ENCODE measurements at regions not wholly inside any gene's neighbourhood (a gene's known extent, or its start where the extent isn't known, plus 50 kb on each side); places are given as distances from the start of the nearest gene placed in this dataset.

- no peak overlapping the region for H3K4me3 ChIP-seq (ENCODE audit: low read length, poor library complexity, severe bottlenecking)
- no peaks in the 10 kb centered on the region for H3K4me1 ChIP-seq (ENCODE audit: insufficient read depth, low read length, poor library complexity, severe bottlenecking)
- H3K36me3 ChIP-seq (ENCODE audit: insufficient read depth, low read length): no peaks in the 10 kb centered on the region
- H3F3A ChIP-seq (ENCODE audit: low read depth): no peaks in the 10 kb centered on the region
- H4K20me1 ChIP-seq (ENCODE audit: insufficient read depth, low read length, poor library complexity, severe bottlenecking): no peaks in the 10 kb centered on the region
- H2AFZ ChIP-seq (ENCODE audit: low read length): no peak overlapping the region
- H3K4me2 ChIP-seq (ENCODE audit: low read depth, low read length, poor library complexity, severe bottlenecking): no peak overlapping the region
- H3K9me3 ChIP-seq (ENCODE audit: insufficient read depth, low read depth, low read length): no peaks in the 10 kb centered on the region
- TF ChIP-seq EZH2phosphoT487 (IDR thresholded peaks at IDR 0.05; ENCODE audit: borderline replicate concordance): no peak
- TF ChIP-seq, protein P1, sequence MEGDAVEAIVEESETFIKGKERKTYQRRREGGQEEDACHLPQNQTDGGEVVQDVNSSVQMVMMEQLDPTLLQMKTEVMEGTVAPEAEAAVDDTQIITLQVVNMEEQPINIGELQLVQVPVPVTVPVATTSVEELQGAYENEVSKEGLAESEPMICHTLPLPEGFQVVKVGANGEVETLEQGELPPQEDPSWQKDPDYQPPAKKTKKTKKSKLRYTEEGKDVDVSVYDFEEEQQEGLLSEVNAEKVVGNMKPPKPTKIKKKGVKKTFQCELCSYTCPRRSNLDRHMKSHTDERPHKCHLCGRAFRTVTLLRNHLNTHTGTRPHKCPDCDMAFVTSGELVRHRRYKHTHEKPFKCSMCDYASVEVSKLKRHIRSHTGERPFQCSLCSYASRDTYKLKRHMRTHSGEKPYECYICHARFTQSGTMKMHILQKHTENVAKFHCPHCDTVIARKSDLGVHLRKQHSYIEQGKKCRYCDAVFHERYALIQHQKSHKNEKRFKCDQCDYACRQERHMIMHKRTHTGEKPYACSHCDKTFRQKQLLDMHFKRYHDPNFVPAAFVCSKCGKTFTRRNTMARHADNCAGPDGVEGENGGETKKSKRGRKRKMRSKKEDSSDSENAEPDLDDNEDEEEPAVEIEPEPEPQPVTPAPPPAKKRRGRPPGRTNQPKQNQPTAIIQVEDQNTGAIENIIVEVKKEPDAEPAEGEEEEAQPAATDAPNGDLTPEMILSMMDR (conservative IDR thresholded peaks at IDR 0.05; ENCODE audit: low read length): no peak
- no peak overlapping the region for H3K9ac ChIP-seq (ENCODE audit: low read depth, low read length, poor library complexity, severe bottlenecking)
- H3K9me2 ChIP-seq (replicated peaks; ENCODE audit: low read depth, low read length): no peaks in the 10 kb centered on the region
- no peaks in the 10 kb centered on the region for H3K79me2 ChIP-seq (ENCODE audit: insufficient read depth, low read length)
- no peaks in the 10 kb centered on the region for H3K27me3 ChIP-seq (ENCODE audit: insufficient read depth, low read length, poor library complexity, severe bottlenecking)
Observed at GRCh38 chr5:3508395-3508794, 87.2 kb upstream of the IRX1 start.

DNA sequence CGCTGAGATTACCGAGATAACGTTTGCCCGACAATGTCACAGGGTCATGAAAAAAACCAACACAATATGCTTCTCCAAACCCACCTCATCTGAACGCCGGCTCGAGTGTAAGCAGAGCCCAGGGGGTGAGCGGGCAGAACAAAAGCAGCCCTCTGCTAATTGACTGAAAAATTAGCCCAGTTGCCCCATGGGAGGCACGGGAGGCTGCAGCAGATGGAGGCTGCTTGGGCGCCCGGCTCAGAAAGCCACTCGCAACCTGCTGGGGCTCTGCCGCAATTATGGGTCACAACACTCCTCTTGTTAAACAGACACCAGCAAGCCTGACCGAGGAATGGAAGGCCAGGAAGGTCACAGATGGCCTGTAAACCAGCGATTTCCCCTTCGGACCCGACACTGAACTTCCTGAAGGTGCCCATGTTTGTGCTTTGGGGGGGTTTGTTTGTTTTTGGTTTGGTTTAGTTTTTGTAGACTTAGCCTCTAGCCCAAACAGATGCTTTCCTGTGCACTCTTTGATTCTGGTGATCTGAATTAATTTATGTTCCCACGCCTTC is 104.6 kb upstream of the IRX1 start:
- Histone ChIP-seq H3K4me1 (ENCODE audit: insufficient read depth, low read length, poor library complexity, severe bottlenecking) (no peaks in the 10 kb centered on the region), H3K4me2 (ENCODE audit: low read depth, low read length, poor library complexity, severe bottlenecking) (no peak overlapping the region), H3K36me3 (ENCODE audit: insufficient read depth, low read length) (no peaks in the 10 kb centered on the region)

DNA sequence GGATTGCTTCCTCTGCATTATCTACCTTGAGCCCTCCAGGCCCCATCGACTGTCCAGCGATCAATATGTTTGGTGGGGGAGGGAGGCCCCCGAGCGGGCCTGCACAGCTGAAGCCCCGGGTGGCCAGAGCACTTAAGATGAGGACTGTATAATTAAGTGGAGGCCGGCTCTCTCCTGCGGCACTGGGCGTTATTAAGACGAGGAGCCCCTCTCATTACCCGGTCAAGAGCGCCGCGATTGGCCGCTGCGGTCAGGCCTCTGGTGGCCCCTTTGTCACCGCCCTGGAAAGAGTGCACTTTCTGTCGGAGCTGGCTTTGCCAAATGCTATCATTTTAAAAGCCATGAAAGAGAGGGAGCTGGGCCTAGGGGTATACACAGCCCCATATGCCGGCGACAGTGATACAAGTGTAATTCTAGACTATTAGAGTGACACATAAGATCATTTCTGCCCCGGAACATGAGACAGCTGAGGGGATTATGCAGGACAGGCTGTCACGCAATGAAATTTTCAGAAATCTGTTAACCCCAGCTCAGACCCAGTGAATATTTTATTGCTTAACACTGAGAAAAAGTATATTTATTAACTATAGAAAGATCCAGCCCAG is 106.3 kb upstream of the IRX1 start:
- H3K9me3 ChIP-seq (ENCODE audit: insufficient read depth, low read depth, low read length): 0 out of 2 replicates have a peak, but pooled peaks cover 4% of the 10 kb centered on the region
- H3K79me2 ChIP-seq (ENCODE audit: insufficient read depth, low read length): no peaks in the 10 kb centered on the region
- no peaks in the 10 kb centered on the region for H4K20me1 ChIP-seq (ENCODE audit: insufficient read depth, low read length, poor library complexity, severe bottlenecking)
- no peak overlapping the region for H3K4me3 ChIP-seq (ENCODE audit: low read length, poor library complexity, severe bottlenecking)
- H3K4me1 ChIP-seq (ENCODE audit: insufficient read depth, low read length, poor library complexity, severe bottlenecking): no peaks in the 10 kb centered on the region
- H3F3A ChIP-seq (ENCODE audit: low read depth): no peaks in the 10 kb centered on the region
- no peaks in the 10 kb centered on the region for H3K27me3 ChIP-seq (ENCODE audit: insufficient read depth, low read length, poor library complexity, severe bottlenecking)
- no peak overlapping the region for H3K9ac ChIP-seq (ENCODE audit: low read depth, low read length, poor library complexity, severe bottlenecking)
- H2AFZ ChIP-seq (ENCODE audit: low read length): no peak overlapping the region
- no peak for TF ChIP-seq EZH2phosphoT487 (IDR thresholded peaks at IDR 0.05; ENCODE audit: borderline replicate concordance)
- H3K4me2 ChIP-seq (ENCODE audit: low read depth, low read length, poor library complexity, severe bottlenecking): no peak overlapping the region
- H3K9me2 ChIP-seq (replicated peaks; ENCODE audit: low read depth, low read length): no peaks in the 10 kb centered on the region
- no peaks in the 10 kb centered on the region for H3K36me3 ChIP-seq (ENCODE audit: insufficient read depth, low read length)

More for the DNA sequence above, 104.6 kb upstream of the IRX1 start:
- Histone ChIP-seq H3K9me3 (ENCODE audit: insufficient read depth, low read depth, low read length) (0 out of 2 replicates have a peak, but pooled peaks cover 4% of the 10 kb centered on the region), H3F3A (ENCODE audit: low read depth) (no peaks in the 10 kb centered on the region), H2AFZ (ENCODE audit: low read length) (no peak overlapping the region), H3K4me3 (ENCODE audit: low read length, poor library complexity, severe bottlenecking) (no peak overlapping the region), H4K20me1 (ENCODE audit: insufficient read depth, low read length, poor library complexity, severe bottlenecking) (no peaks in the 10 kb centered on the region), H3K9ac (ENCODE audit: low read depth, low read length, poor library complexity, severe bottlenecking) (no peak overlapping the region), H3K27me3 (ENCODE audit: insufficient read depth, low read length, poor library complexity, severe bottlenecking) (no peaks in the 10 kb centered on the region), H3K9me2 (replicated peaks; ENCODE audit: low read depth, low read length) (no peaks in the 10 kb centered on the region), H3K79me2 (ENCODE audit: insufficient read depth, low read length) (no peaks in the 10 kb centered on the region)
- TF ChIP-seq, protein P1 (conservative IDR thresholded peaks at IDR 0.05; ENCODE audit: low read length): no peak
- no peak for TF ChIP-seq EZH2phosphoT487 (IDR thresholded peaks at IDR 0.05; ENCODE audit: borderline replicate concordance)

DNA sequence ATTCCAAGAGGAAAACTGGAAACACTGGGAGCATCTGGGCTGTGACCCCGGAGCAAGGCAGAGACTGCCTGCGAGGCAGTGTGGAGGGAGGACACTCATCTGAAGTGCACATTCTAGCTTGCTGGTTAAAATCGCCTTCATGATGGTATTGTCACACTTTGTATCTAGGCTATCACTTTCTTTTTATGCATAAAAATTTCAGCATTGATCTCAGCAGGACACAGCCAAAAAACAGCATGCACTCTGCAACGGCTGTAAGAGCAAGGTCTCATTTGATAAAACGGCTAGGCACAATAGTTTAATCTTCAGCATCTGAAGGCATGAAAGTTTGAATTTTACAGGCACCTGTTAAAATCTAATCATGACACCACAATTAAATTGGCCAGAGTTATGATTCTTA is 110.8 kb upstream of the IRX1 start:
- H3K9ac ChIP-seq (ENCODE audit: low read depth, low read length, poor library complexity, severe bottlenecking): no peak overlapping the region
- no peaks in the 10 kb centered on the region for H3K4me1 ChIP-seq (ENCODE audit: insufficient read depth, low read length, poor library complexity, severe bottlenecking)
- no peaks in the 10 kb centered on the region for H4K20me1 ChIP-seq (ENCODE audit: insufficient read depth, low read length, poor library complexity, severe bottlenecking)
- no peaks in the 10 kb centered on the region for H3K9me2 ChIP-seq (replicated peaks; ENCODE audit: low read depth, low read length)
- H3K36me3 ChIP-seq (ENCODE audit: insufficient read depth, low read length): no peaks in the 10 kb centered on the region
- H3F3A ChIP-seq (ENCODE audit: low read depth): no peaks in the 10 kb centered on the region
- H3K9me3 ChIP-seq (ENCODE audit: insufficient read depth, low read depth, low read length): no peaks in the 10 kb centered on the region
- H3K4me3 ChIP-seq (ENCODE audit: low read length, poor library complexity, severe bottlenecking): no peak overlapping the region
- no peaks in the 10 kb centered on the region for H3K79me2 ChIP-seq (ENCODE audit: insufficient read depth, low read length)
- H2AFZ ChIP-seq (ENCODE audit: low read length): no peak overlapping the region
- no peaks in the 10 kb centered on the region for H3K27me3 ChIP-seq (ENCODE audit: insufficient read depth, low read length, poor library complexity, severe bottlenecking)
- no peak overlapping the region for H3K4me2 ChIP-seq (ENCODE audit: low read depth, low read length, poor library complexity, severe bottlenecking)
- no peak for TF ChIP-seq EZH2phosphoT487 (IDR thresholded peaks at IDR 0.05; ENCODE audit: borderline replicate concordance)
- TF ChIP-seq, protein P1 (conservative IDR thresholded peaks at IDR 0.05; ENCODE audit: low read length): no peak

Data from Loucy (cell line).